HepG2 (cell line): ENCODE measurements at regions not wholly inside any gene's neighbourhood (a gene's known extent, or its start where the extent isn't known, plus 50 kb on each side); places are given as distances from the start of the nearest gene placed in this dataset.

ENCODE experiments used
- ATAC-seq: fragments of 200-7000 bp; cut with Tn5 transposase; 3 replicates; pipeline ENCODE4 v1.9.1; 2020; ENCODE audit warnings: mild to moderate bottlenecking, moderate library complexity
- BruUV-seq: library from RNA; stranded (reverse); fragments of 400-500 nt; replicated peaks from 2 replicates; lab custom pipeline; 2021; lab: Mats Ljungman, UMichigan
- CTCF ChIA-PET: fragments of 300-600 bp; formaldehyde crosslinking; extraction: SDS; loops from one replicate; lab custom pipeline; 2021; ENCODE audit warnings: low total read pairs, inconsistent platforms, low intra/inter-chr PET ratio; lab: Yijun Ruan, JAX
- POLR2A ChIA-PET: fragments of 350-600 bp; sonication (Branson Sonifier 250); formaldehyde crosslinking; loops from one replicate; lab custom pipeline; 2020; ENCODE audit warnings: antibody characterized with exemption, inconsistent platforms; lab: Yijun Ruan, JAX
- DNase-seq: peaks from one replicate; pipeline ENCODE4 v3.0.0-alpha.2; 2015; ENCODE audit warnings: low spot score
- FAIRE-seq: peaks from 3 replicates; lab custom pipeline; 2011; peaks lifted over from hg19 to GRCh38; lab: Jason Lieb, UNC
- H2AFZ ChIP-seq: one replicate; pipeline ENCODE4 v1.6.1; 2011; ENCODE audit warnings: low read length, inconsistent platforms
- H3K27ac ChIP-seq: fragments of 300-600 bp; 3 replicates; pipeline ENCODE4 v1.8.0; 2011; ENCODE audit warnings: mixed run types, mild to moderate bottlenecking, mixed read lengths, low read length, inconsistent platforms; ENCODE audit not compliant: insufficient read depth; ENCODE audit errors: extremely low read length
- H3K27me3 ChIP-seq, 2 experiments: fragments of 200-600 bp in 1 of 2; 2 replicates in 1 of 2; 3 replicates in 1 of 2; pipeline versions ENCODE4 v1.6.0 to v1.8.0; 2011; ENCODE audit warnings: low read length in 2 of 2, mild to moderate bottlenecking in 2 of 2, moderate library complexity in 2 of 2, inconsistent platforms in 1 of 2; ENCODE audit not compliant: insufficient read depth in 2 of 2, control insufficient read depth in 1 of 2
- H3K36me3 ChIP-seq, 2 experiments: fragments of 200-600 bp in 1 of 2; replicated peaks in 1 of 2; 2 replicates in 1 of 2; 3 replicates in 1 of 2; pipeline versions ENCODE4 v1.5.1 to v1.8.0; 2011; ENCODE audit warnings: low read length in 2 of 2, inconsistent platforms in 1 of 2; ENCODE audit not compliant: insufficient read depth in 2 of 2, control insufficient read depth in 1 of 2
- H3K4me1 ChIP-seq: 2 replicates; pipeline ENCODE4 v1.5.1; 2012; ENCODE audit warnings: low read length, inconsistent platforms; ENCODE audit not compliant: insufficient read depth
- H3K4me2 ChIP-seq: 2 replicates; pipeline ENCODE4 v1.6.0; 2011; ENCODE audit warnings: low read depth, low read length, inconsistent platforms
- H3K4me3 ChIP-seq, 3 experiments: fragments of 200-600 bp in 1 of 3; sonication (generic), shearing (Covaris generic) in 1 of 3; replicated peaks in 1 of 3; 2 replicates each; pipeline ENCODE4 v1.5.1; 2011 to 2016; ENCODE audit warnings: low read length in 3 of 3, inconsistent platforms in 2 of 3, low read depth in 2 of 3, mild to moderate bottlenecking in 2 of 3, control low read depth in 1 of 3, mixed read lengths in 1 of 3; ENCODE audit not compliant: insufficient read depth in 1 of 3
- H3K79me2 ChIP-seq: one replicate; pipeline ENCODE4 v1.6.1; 2011; ENCODE audit warnings: low read length, inconsistent platforms; ENCODE audit not compliant: insufficient read depth
- H3K9ac ChIP-seq: 2 replicates; pipeline ENCODE4 v1.6.0; 2011; ENCODE audit warnings: mild to moderate bottlenecking, low read depth, low read length, inconsistent platforms; ENCODE audit not compliant: insufficient read depth
- H3K9me3 ChIP-seq: 2 replicates; pipeline ENCODE4 v1.5.1; 2012; ENCODE audit warnings: mild to moderate bottlenecking, low read length
- H4K20me1 ChIP-seq: 2 replicates; pipeline ENCODE4 v1.6.0; 2011; ENCODE audit warnings: inconsistent platforms, mild to moderate bottlenecking, low read length, moderate library complexity; ENCODE audit not compliant: insufficient read depth
- HCFC1 ChIP-seq: fragments of 150-350 bp; IDR thresholded peaks from 2 replicates; pipeline ENCODE4 v1.6.1; 2014; ENCODE audit warnings: low read depth, low read length
- HMGXB4 ChIP-seq, 2 experiments: sonication (generic) in 1 of 2; formaldehyde crosslinking in 1 of 2; IDR thresholded peaks; 2 replicates each; pipeline versions ENCODE4 v1.4.0 to v1.6.1; 2018 to 2020; ENCODE audit warnings: missing genetic modification reagents in 2 of 2, borderline replicate concordance in 1 of 2, low read depth in 1 of 2, mild to moderate bottlenecking in 1 of 2, missing biosample characterization in 1 of 2
- HNF1A ChIP-seq, 2 experiments: sonication (generic) in 1 of 2; formaldehyde crosslinking in 1 of 2; IDR thresholded peaks; 2 replicates each; pipeline versions ENCODE4 v1.4.0 to v1.6.1; 2016 to 2020; ENCODE audit warnings: borderline replicate concordance in 1 of 2, low read depth in 1 of 2, mild to moderate bottlenecking in 1 of 2, missing genetic modification reagents in 1 of 2
- HOXA9 ChIP-seq: sonication (generic); formaldehyde crosslinking; IDR thresholded peaks from 2 replicates; pipeline ENCODE4 v1.8.1; 2022; ENCODE audit warnings: missing genetic modification reagents, mild to moderate bottlenecking, moderate library complexity, borderline replicate concordance
- SIX1 ChIP-seq: sonication (generic); formaldehyde crosslinking; IDR thresholded peaks from 2 replicates; pipeline ENCODE4 v1.4.0; 2020; ENCODE audit warnings: missing genetic modification reagents, borderline replicate concordance
- SNAPC4 ChIP-seq: sonication (generic); formaldehyde crosslinking; IDR thresholded peaks from 2 replicates; pipeline ENCODE4 v1.4.0; 2020; ENCODE audit warnings: mild to moderate bottlenecking, missing genetic modification reagents
- SSRP1 ChIP-seq: IDR thresholded peaks from 2 replicates; pipeline ENCODE4 v1.6.1; 2016; ENCODE audit warnings: control low read depth
- TCF7L2 ChIP-seq: IDR thresholded peaks from 2 replicates; pipeline ENCODE4 v1.6.1; 2011; ENCODE audit warnings: mild to moderate bottlenecking, low read depth, low read length, moderate library complexity
- ZBTB3 ChIP-seq: sonication (generic); formaldehyde crosslinking; IDR thresholded peaks from 2 replicates; pipeline ENCODE4 v1.4.0; 2020; ENCODE audit warnings: low read depth, mild to moderate bottlenecking, moderate library complexity, missing genetic modification reagents, borderline replicate concordance
- ZFP36L2 ChIP-seq: sonication (generic); formaldehyde crosslinking; IDR thresholded peaks from 2 replicates; pipeline ENCODE4 v1.4.0; 2020; ENCODE audit warnings: missing genetic modification reagents
- ZNF17 ChIP-seq: sonication (generic); formaldehyde crosslinking; IDR thresholded peaks from 2 replicates; pipeline ENCODE4 v1.5.0; 2020; ENCODE audit warnings: mild to moderate bottlenecking, missing genetic modification reagents
- ZNF552 ChIP-seq: sonication (generic); formaldehyde crosslinking; IDR thresholded peaks from 2 replicates; pipeline ENCODE4 v1.9.0; 2022; ENCODE audit warnings: missing genetic modification reagents, mild to moderate bottlenecking, borderline replicate concordance
- ZNF772 ChIP-seq: sonication (generic); formaldehyde crosslinking; IDR thresholded peaks from 2 replicates; pipeline ENCODE4 v1.5.0; 2020; ENCODE audit warnings: mild to moderate bottlenecking, missing genetic modification reagents
- ZNF777 ChIP-seq: sonication (generic); formaldehyde crosslinking; IDR thresholded peaks from 2 replicates; pipeline ENCODE4 v1.4.0; 2020; ENCODE audit warnings: missing genetic modification reagents
- WGBS: methylation state at CpG from one replicate; pipeline ENCODE4 v1.1.6; 2017; ENCODE audit warnings: low lambda C conversion rate; 5-methylcytosine and 5-hydroxymethylcytosine counted together
- in situ Hi-C: cut with HindIII; loops from 2 replicates; pipeline ENCODE4 v1.10.0; 2017; ENCODE audit warnings: low pct_unique_long_range_greater_than_20kb; ENCODE audit not compliant: extremely low pct_ligation_motif_present
- intact Hi-C: fragments of 100-400 bp; cut with micrococcal nuclease; formaldehyde crosslinking; loops from one replicate; pipeline ENCODE4 v1.10.0; 2022; ENCODE audit not compliant: unreplicated experiment

GRCh38 chr1:60732977-60733401, 349.4 kb upstream of the NFIA start:
- ATAC-seq = peak; percentile 99
- WGBS = no CpG with 5 or more reads among the region's 3 CpGs
- 0 out of 2 replicates have a peak overlapping the region, but pooled peaks have one; percentile 2 for H3K4me2 ChIP-seq
- H3K27me3 ChIP-seq = no peaks in the 10 kb centered on the region
- H3K4me3 ChIP-seq = no peak overlapping the region
- H3K9ac ChIP-seq = no peak overlapping the region
- H3K4me1 ChIP-seq = peaks cover 21% of the 10 kb centered on the region
- H3K9me3 ChIP-seq = no peaks in the 10 kb centered on the region
- peak; percentile 88 for FAIRE-seq
- H3K36me3 ChIP-seq = no peaks in the 10 kb centered on the region
- no TSS peak for BruUV-seq
- in situ Hi-C loops (no loop called here), intact Hi-C loops (no loop called here)
- H2AFZ ChIP-seq = no peak overlapping the region
- DNase-seq = peak; percentile 85
- peak overlapping the region; percentile 34 for H3K27ac ChIP-seq
- CTCF ChIA-PET = no interaction called here
- H3K79me2 ChIP-seq = no peaks in the 10 kb centered on the region
- no peaks in the 10 kb centered on the region for H4K20me1 ChIP-seq
- POLR2A ChIA-PET = no interaction called here
- TF ChIP-seq HNF1A (IDR thresholded peaks at IDR 0.05; ENCODE audit: low read depth) = no peak
- no peak for TF ChIP-seq HNF1A (CRISPR knock-in tag; IDR thresholded peaks at IDR 0.05; ENCODE audit: borderline replicate concordance)
- no peak for TF ChIP-seq ZFP36L2 (CRISPR knock-in tag)
- peak; percentile 38; the same call in 1 of the 2 replicates for TF ChIP-seq TCF7L2
- TF ChIP-seq HOXA9 (CRISPR knock-in tag) = no peak
- TF ChIP-seq ZNF772 (CRISPR knock-in tag) = 0 out of 2 replicates have a peak, but pooled peaks have one; percentile 60
- TF ChIP-seq ZBTB3 (CRISPR knock-in tag) = no peak
- TF ChIP-seq ZNF17 (CRISPR knock-in tag) = no peak
- TF ChIP-seq ZNF552 (CRISPR knock-in tag) = no peak
- TF ChIP-seq SNAPC4 (CRISPR knock-in tag) = no peak
- no peak for TF ChIP-seq HMGXB4 (CRISPR knock-in tag; IDR thresholded peaks at IDR 0.05; ENCODE audit: borderline replicate concordance in 1 of 2, low read depth in 1 of 2)
- no peak for TF ChIP-seq SSRP1 (CRISPR knock-in tag)
- no peak for TF ChIP-seq ZNF777 (CRISPR knock-in tag)
- no peak for TF ChIP-seq HCFC1
- no peak; the same call in 1 of the 2 replicates for TF ChIP-seq SIX1 (CRISPR knock-in tag)
